Smooth muscle cell (in vitro differentiated cells): ENCODE measurements at regions not wholly inside any gene's neighbourhood (a gene's known extent, or its start where the extent isn't known, plus 50 kb on each side); places are given as distances from the start of the nearest gene placed in this dataset.

Experiments
- DNase-seq: peaks from one replicate; lab custom pipeline; 2025; ENCODE audit not compliant: unreplicated experiment; lab: John Stamatoyannopoulos, UW
- H2AFZ ChIP-seq: fragments of 200-600 bp; sonication (generic); 2 replicates; pipeline ENCODE4 v1.6.0; 2016; ENCODE audit warnings: antibody characterized with exemption, low read depth, mild to moderate bottlenecking
- H3F3A ChIP-seq: fragments of 200-600 bp; sonication (generic); 2 replicates; pipeline ENCODE4 v1.6.0; 2017; ENCODE audit warnings: antibody characterized with exemption, low read depth
- H3K27ac ChIP-seq: fragments of 200-600 bp; sonication (generic); 2 replicates; pipeline ENCODE4 v1.5.1; 2016; ENCODE audit warnings: low read depth, mild to moderate bottlenecking
- H3K27me3 ChIP-seq: fragments of 200-600 bp; sonication (generic); 2 replicates; pipeline ENCODE4 v1.6.1; 2016; ENCODE audit warnings: low read depth, mild to moderate bottlenecking
- H3K36me3 ChIP-seq: fragments of 200-600 bp; sonication (generic); 2 replicates; pipeline ENCODE4 v1.5.1; 2016; ENCODE audit warnings: low read depth
- H3K4me1 ChIP-seq: fragments of 200-600 bp; sonication (generic); 2 replicates; pipeline ENCODE4 v1.5.1; 2016; ENCODE audit warnings: low read depth
- H3K4me2 ChIP-seq: fragments of 200-600 bp; sonication (generic); 2 replicates; pipeline ENCODE4 v1.6.0; 2016; ENCODE audit warnings: mild to moderate bottlenecking
- H3K4me3 ChIP-seq: fragments of 200-600 bp; sonication (generic); 2 replicates; pipeline ENCODE4 v1.5.1; 2016; ENCODE audit warnings: mild to moderate bottlenecking
- H3K79me2 ChIP-seq: fragments of 200-600 bp; sonication (generic); 2 replicates; pipeline ENCODE4 v1.6.0; 2016; ENCODE audit warnings: low read depth, mild to moderate bottlenecking
- H3K9ac ChIP-seq: fragments of 200-600 bp; sonication (generic); 2 replicates; pipeline ENCODE4 v1.6.0; 2016; ENCODE audit warnings: low read depth
- H3K9me3 ChIP-seq: fragments of 200-600 bp; sonication (generic); replicated peaks from 2 replicates; pipeline ENCODE4 v1.5.1; 2016; ENCODE audit warnings: low read depth
- H4K20me1 ChIP-seq: fragments of 200-600 bp; sonication (generic); 2 replicates; pipeline ENCODE4 v1.6.0; 2016; ENCODE audit warnings: low read depth
- WGBS: methylation state at CpG from one replicate; pipeline ENCODE4 v1.1.7; 2016; ENCODE audit warnings: low lambda C conversion rate; 5-methylcytosine and 5-hydroxymethylcytosine counted together
- TF ChIP-seq, protein P1 (sequence below): fragments of 200-600 bp; sonication (generic); IDR thresholded peaks from 2 replicates; pipeline ENCODE4 v1.5.1; 2017; ENCODE audit warnings: borderline replicate concordance, mild to moderate bottlenecking, antibody characterized with exemption; ENCODE audit not compliant: insufficient read depth, poor library complexity, severe bottlenecking

DNA sequence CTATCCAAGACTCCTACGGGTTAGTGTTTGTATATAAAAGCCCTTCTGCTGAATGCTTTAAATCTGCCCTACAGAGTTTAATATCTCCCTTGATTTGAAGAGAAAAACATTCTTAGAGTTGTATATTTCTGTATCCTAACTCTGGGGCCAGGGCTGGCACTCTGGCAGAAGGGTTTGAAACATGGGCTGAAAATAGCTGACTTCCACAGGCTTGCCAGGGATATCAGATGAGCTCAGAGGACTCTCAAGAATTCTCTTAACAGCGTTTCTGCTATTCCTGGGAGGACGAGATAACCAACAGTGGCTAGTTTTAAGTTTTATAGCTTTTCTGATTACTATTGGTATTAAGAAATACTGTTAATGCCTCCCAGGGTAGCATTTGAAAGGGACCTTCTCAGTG is 127.5 kb downstream of the LIG4 start:
- no peak overlapping the region for H2AFZ ChIP-seq
- H4K20me1 ChIP-seq: no peaks in the 10 kb centered on the region
- TF ChIP-seq, protein P1, sequence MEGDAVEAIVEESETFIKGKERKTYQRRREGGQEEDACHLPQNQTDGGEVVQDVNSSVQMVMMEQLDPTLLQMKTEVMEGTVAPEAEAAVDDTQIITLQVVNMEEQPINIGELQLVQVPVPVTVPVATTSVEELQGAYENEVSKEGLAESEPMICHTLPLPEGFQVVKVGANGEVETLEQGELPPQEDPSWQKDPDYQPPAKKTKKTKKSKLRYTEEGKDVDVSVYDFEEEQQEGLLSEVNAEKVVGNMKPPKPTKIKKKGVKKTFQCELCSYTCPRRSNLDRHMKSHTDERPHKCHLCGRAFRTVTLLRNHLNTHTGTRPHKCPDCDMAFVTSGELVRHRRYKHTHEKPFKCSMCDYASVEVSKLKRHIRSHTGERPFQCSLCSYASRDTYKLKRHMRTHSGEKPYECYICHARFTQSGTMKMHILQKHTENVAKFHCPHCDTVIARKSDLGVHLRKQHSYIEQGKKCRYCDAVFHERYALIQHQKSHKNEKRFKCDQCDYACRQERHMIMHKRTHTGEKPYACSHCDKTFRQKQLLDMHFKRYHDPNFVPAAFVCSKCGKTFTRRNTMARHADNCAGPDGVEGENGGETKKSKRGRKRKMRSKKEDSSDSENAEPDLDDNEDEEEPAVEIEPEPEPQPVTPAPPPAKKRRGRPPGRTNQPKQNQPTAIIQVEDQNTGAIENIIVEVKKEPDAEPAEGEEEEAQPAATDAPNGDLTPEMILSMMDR: no peak
- H3F3A ChIP-seq: no peaks in the 10 kb centered on the region
- H3K9ac ChIP-seq: no peak overlapping the region
- no peaks in the 10 kb centered on the region for H3K27me3 ChIP-seq
- H3K27ac ChIP-seq: no peak overlapping the region
- no peaks in the 10 kb centered on the region for H3K36me3 ChIP-seq
- no peak overlapping the region for H3K4me2 ChIP-seq
- no peak for DNase-seq
- no peaks in the 10 kb centered on the region for H3K79me2 ChIP-seq
- H3K9me3 ChIP-seq: no peaks in the 10 kb centered on the region
- H3K4me1 ChIP-seq: peaks cover 5% of the 10 kb centered on the region
- 64% methylated on average over 3 of the region's 3 CpGs for WGBS
- no peak overlapping the region for H3K4me3 ChIP-seq

DNA sequence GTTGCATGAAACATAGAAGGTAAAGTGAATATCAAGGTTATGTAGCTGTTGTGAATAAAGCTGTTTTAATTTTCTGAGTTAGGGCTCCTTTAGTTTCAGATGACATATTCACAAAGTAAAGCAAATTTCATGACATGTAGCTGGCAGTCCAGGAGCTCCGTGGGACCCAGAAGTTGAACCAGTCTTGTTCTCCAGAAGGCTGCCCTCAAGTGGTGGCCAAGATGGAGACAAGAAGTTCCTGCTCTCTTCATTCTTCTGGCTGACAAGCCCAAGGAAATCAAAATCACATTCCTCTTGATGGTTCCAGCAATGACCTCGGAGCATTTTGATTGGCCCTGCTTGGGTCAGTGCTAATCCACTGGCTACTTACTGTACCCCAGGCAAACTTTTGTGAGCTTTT is 128.7 kb downstream of the LIG4 start:
- Histone ChIP-seq H3K9ac (no peak overlapping the region), H3K36me3 (no peaks in the 10 kb centered on the region), H3K9me3 (no peaks in the 10 kb centered on the region), H4K20me1 (no peaks in the 10 kb centered on the region), H3K27me3 (no peaks in the 10 kb centered on the region), H2AFZ (no peak overlapping the region), H3K4me3 (no peak overlapping the region), H3F3A (no peaks in the 10 kb centered on the region), H3K27ac (no peak overlapping the region), H3K4me2 (no peak overlapping the region), H3K4me1 (peaks cover 7% of the 10 kb centered on the region), H3K79me2 (no peaks in the 10 kb centered on the region)
- DNase-seq: no peak
- 58% methylated on average over 2 of the region's 2 CpGs for WGBS
- TF ChIP-seq, protein P1: no peak

DNA sequence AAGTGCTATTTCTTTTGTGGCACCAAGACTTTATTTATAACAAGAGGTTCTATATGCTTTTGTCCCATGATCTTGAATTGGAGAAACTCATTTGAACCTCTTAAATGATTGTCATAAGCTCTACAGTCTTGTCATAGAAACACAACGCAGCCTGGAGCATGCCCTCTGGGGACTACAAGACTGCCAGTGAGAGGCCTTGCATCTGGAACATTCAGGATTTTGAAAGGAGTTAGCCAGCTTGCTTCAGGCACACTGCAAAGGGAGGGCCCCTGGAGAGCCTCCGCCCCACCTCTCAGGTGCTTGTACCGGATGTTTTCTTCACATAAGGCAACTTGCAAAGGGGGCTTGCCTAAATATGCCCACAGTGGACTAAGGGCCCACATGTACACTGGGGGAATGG is 130.5 kb downstream of the LIG4 start:
- Histone ChIP-seq H3K79me2 (no peaks in the 10 kb centered on the region), H2AFZ (no peak overlapping the region), H3K4me3 (no peak overlapping the region), H3K4me2 (no peak overlapping the region), H3K27me3 (no peaks in the 10 kb centered on the region), H3F3A (no peaks in the 10 kb centered on the region), H3K4me1 (peaks cover 7% of the 10 kb centered on the region), H3K9ac (no peak overlapping the region), H3K27ac (no peak overlapping the region), H4K20me1 (no peaks in the 10 kb centered on the region), H3K36me3 (no peaks in the 10 kb centered on the region), H3K9me3 (no peaks in the 10 kb centered on the region)
- TF ChIP-seq, protein P1: no peak
- no peak for DNase-seq
- 90% methylated on average over 3 of the region's 3 CpGs for WGBS

DNA sequence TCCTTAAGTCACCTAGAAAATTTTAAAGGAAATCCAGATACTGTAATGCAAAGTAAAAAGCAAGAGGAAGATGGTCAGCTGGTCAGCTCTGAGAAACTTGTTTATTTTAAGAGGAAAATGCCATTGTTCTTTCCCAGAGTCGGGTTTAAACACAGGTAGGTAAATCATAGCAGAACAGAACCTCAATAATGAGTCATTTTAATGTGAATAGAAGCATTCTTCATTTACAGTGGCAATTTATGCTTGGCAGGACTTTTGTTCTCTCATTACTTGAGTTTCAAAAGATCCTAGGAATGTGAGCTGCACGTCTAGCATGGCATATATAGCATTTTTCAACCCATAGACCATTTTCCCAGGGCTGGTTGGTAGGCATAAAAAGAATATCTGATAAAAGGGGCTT is 132.3 kb downstream of the LIG4 start:
- no peak overlapping the region for H2AFZ ChIP-seq
- no peaks in the 10 kb centered on the region for H3K27me3 ChIP-seq
- WGBS: 30% methylated on average over 2 of the region's 2 CpGs
- no peaks in the 10 kb centered on the region for H3K36me3 ChIP-seq
- TF ChIP-seq, protein P1: no peak
- no peak overlapping the region for H3K4me2 ChIP-seq
- no peaks in the 10 kb centered on the region for H3F3A ChIP-seq
- no peak overlapping the region for H3K27ac ChIP-seq
- H4K20me1 ChIP-seq: no peaks in the 10 kb centered on the region
- no peaks in the 10 kb centered on the region for H3K79me2 ChIP-seq
- H3K4me3 ChIP-seq: no peak overlapping the region
- peaks cover 7% of the 10 kb centered on the region for H3K4me1 ChIP-seq
- H3K9ac ChIP-seq: no peak overlapping the region
- no peak for DNase-seq
- no peaks in the 10 kb centered on the region for H3K9me3 ChIP-seq
